Sigmoid colon (tissue), 6 donors: ENCODE measurements at regions not wholly inside any gene's neighbourhood (a gene's known extent, or its start where the extent isn't known, plus 50 kb on each side); places are given as distances from the start of the nearest gene placed in this dataset.
"Not testable (repeated sequence)": the region's sequence is repeated elsewhere in the genome, so short reads cannot be mapped to it uniquely, and the experiment has no call there.

ENCODE experiments used
- DNase-seq: peaks from one replicate; pipeline ENCODE4 v3.0.0-alpha.2; 2019
- H3K27ac ChIP-seq, 4 donors: fragments of 200-600 bp; sonication (generic); one replicate each; pipeline ENCODE4 v1.5.1; 2016 to 2019; ENCODE audit warnings: mild to moderate bottlenecking in 1 of 4
- H3K27me3 ChIP-seq, 3 donors: fragments of 200-600 bp; sonication (generic); one replicate each; pipeline ENCODE4 v1.5.1; 2019; ENCODE audit warnings: mild to moderate bottlenecking in 1 of 3
- H3K36me3 ChIP-seq, 4 donors: fragments of 200-600 bp; sonication (generic); one replicate each; pipeline ENCODE4 v1.5.1; 2016 to 2019
- H3K4me1 ChIP-seq, 4 donors: fragments of 200-600 bp; sonication (generic); one replicate each; pipeline ENCODE4 v1.5.1; 2017 to 2019
- H3K4me3 ChIP-seq, 4 donors: fragments of 200-600 bp; sonication (generic); one replicate each; pipeline ENCODE4 v1.5.1; 2017 to 2019; ENCODE audit warnings: mild to moderate bottlenecking in 2 of 4, moderate library complexity in 1 of 4
- H3K9me3 ChIP-seq, 4 donors: fragments of 200-600 bp in 3 of 4; sonication (generic) in 3 of 4; one replicate each; pipeline versions ENCODE4 v1.5.1 to v1.6.1; 2013 to 2019
- EP300 ChIP-seq, 4 donors: sonication (generic); formaldehyde crosslinking; IDR thresholded peaks; one replicate each; pipeline ENCODE4 v1.6.1; 2017; ENCODE audit warnings: antibody characterized with exemption in 4 of 4
- POLR2A ChIP-seq, 2 donors: fragments of 450-650 bp; IDR thresholded peaks; one replicate each; pipeline ENCODE4 v1.6.1; 2016; ENCODE audit warnings: antibody characterized with exemption in 2 of 2, mild to moderate bottlenecking in 2 of 2, moderate library complexity in 2 of 2
- POLR2AphosphoS5 ChIP-seq, 4 donors: sonication (generic); formaldehyde crosslinking; IDR thresholded peaks; one replicate each; pipeline ENCODE4 v1.6.1; 2017; ENCODE audit warnings: antibody characterized with exemption in 4 of 4
- WGBS, 2 donors: extraction: QIAGEN DNeasy Blood & Tissue Kit; methylation state at CpG; one replicate each; pipeline ENCODE4 v1.1.7; 2013; 5-methylcytosine and 5-hydroxymethylcytosine counted together
- intact Hi-C: fragments of 100-400 bp; cut with DNase I; formaldehyde crosslinking; loops from one replicate; pipeline ENCODE4 v1.15.1; 2023
- TF ChIP-seq, protein P1 (sequence below), 4 experiments: fragments of 450-650 bp in 3 of 4; fragments of 200-600 bp in 1 of 4; IDR thresholded peaks; one replicate each; pipeline ENCODE4 v1.5.1; 2016 to 2019; ENCODE audit warnings: antibody characterized with exemption in 4 of 4, mild to moderate bottlenecking in 3 of 4, moderate library complexity in 2 of 4
- donor health status: healthy with polysubstance abuse.
- donor health status: healthy.

DNA sequence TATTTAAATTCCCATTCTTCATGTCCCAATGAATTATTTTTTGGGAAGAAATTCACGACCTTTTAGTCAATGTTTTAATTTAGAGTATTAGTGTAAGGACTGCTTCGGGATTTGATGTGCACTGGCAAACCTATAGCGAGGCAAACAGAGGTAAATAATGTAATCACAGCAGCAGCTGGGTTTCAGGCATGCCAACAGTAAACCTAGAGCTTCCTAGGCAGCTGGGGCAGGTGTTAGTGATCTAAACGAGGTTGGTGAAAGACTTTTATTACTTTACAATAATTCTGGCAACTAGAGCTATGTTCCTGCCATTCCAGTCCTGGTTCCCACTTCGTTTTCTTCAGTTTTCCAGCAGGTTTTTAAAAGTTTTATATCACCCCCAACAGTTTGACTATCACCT is 1036.4 kb upstream of the FOXG1 start:
- no peak for DNase-seq
- H3K4me3 ChIP-seq, result no peak overlapping the region
- TF ChIP-seq, protein P1, sequence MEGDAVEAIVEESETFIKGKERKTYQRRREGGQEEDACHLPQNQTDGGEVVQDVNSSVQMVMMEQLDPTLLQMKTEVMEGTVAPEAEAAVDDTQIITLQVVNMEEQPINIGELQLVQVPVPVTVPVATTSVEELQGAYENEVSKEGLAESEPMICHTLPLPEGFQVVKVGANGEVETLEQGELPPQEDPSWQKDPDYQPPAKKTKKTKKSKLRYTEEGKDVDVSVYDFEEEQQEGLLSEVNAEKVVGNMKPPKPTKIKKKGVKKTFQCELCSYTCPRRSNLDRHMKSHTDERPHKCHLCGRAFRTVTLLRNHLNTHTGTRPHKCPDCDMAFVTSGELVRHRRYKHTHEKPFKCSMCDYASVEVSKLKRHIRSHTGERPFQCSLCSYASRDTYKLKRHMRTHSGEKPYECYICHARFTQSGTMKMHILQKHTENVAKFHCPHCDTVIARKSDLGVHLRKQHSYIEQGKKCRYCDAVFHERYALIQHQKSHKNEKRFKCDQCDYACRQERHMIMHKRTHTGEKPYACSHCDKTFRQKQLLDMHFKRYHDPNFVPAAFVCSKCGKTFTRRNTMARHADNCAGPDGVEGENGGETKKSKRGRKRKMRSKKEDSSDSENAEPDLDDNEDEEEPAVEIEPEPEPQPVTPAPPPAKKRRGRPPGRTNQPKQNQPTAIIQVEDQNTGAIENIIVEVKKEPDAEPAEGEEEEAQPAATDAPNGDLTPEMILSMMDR (IDR thresholded peaks at IDR 0.05), result no peak
- TF ChIP-seq EP300 (IDR thresholded peaks at IDR 0.05), result no peak
- TF ChIP-seq POLR2AphosphoS5 (IDR thresholded peaks at IDR 0.05), result no peak
- no peak for TF ChIP-seq POLR2A (IDR thresholded peaks at IDR 0.05)
- no peaks in the 10 kb centered on the region for H3K4me1 ChIP-seq
- no peaks in the 10 kb centered on the region for H3K9me3 ChIP-seq
- no peak overlapping the region for H3K27ac ChIP-seq
- 6 to 33% methylated on average over 5 of the region's 5 CpGs for WGBS, 2 donors
- no peaks in the 10 kb centered on the region for H3K36me3 ChIP-seq
- intact Hi-C loops, result no loop called here
- H3K27me3 ChIP-seq, result no peaks in the 10 kb centered on the region

DNA sequence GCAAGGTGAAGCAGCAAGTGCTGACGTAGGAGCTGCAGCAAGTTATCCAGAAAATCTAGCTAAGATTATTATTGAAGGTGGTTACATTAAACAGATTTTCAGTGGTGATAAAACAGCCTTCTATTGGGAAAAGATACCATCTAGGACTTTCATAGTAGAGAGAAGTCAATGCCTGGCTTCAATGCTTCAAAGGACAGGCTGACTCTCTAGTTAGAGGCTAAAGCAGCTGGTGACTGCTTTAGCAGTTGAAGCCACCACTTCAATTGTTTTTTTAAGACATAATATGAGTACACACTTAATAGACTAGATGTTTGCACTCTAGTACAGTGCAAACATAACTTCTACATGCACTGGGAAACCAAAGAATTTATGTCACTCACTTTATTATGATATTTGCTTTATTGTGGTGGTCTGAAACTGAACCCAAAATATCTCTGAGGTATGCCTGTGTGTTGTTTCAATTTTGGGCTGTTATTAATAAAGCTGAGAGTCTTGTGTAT is 1026.9 kb upstream of the FOXG1 start:
- H3K4me1 ChIP-seq, result no peaks in the 10 kb centered on the region
- no peaks in the 10 kb centered on the region for H3K27me3 ChIP-seq
- DNase-seq, result no peak
- TF ChIP-seq POLR2AphosphoS5 (IDR thresholded peaks at IDR 0.05), result no peak
- TF ChIP-seq, protein P1 (IDR thresholded peaks at IDR 0.05), result no peak
- no peak for TF ChIP-seq POLR2A (IDR thresholded peaks at IDR 0.05)
- no peak for TF ChIP-seq EP300 (IDR thresholded peaks at IDR 0.05)
- no peaks in the 10 kb centered on the region for H3K9me3 ChIP-seq
- H3K4me3 ChIP-seq, result no peak overlapping the region
- WGBS, 2 donors, result 88 to 89% methylated on average over 1 of the region's 1 CpG
- intact Hi-C loops, result no loop called here
- H3K36me3 ChIP-seq, result no peaks in the 10 kb centered on the region
- no peak overlapping the region for H3K27ac ChIP-seq

DNA sequence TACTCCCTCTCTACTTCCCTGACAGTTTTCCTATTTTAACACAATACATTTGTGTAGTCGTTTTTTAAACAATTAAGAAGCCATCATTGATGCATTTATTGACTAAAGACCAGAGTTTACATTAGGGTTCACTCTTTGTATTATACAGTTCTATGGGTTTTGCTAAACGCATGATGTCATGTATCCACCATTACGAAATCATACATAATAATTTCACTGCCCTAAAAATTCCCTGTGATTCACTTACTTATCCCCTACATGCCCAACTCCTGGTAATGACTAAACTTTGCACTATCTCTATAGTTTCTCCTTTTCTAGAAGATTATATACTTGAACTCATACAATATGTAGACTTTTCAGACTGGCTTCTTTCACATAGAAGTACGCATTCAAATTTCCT is 1016.5 kb upstream of the FOXG1 start:
- no peak for TF ChIP-seq POLR2A (IDR thresholded peaks at IDR 0.05)
- Histone ChIP-seq H3K36me3 (no peaks in the 10 kb centered on the region), H3K27ac (no peak overlapping the region), H3K4me1 (no peaks in the 10 kb centered on the region), H3K9me3 (no peaks in the 10 kb centered on the region), H3K27me3 (no peaks in the 10 kb centered on the region), H3K4me3 (no peak overlapping the region)
- WGBS, 2 donors, result 79 to 84% methylated on average over 4 of the region's 4 CpGs
- intact Hi-C loops, result no loop called here
- no peak for DNase-seq

DNA sequence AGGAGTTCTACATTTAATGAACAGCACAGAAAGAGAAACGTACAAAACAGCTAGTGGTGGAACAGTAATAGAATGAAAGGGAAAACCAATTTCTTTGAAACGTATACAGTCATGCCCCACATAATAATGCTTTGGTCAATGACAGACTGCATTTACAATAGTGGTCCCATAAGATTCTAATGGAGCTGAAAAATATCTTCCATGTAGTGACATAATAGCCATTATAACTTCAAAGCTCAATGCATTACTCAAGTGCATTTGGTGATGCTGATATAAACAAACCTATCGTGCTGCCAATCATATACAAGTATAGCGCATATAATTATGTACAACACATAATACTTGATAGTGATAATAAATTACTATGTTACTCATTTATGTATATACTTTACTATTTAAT is 1008.9 kb upstream of the FOXG1 start:
- DNase-seq, H3K9me3 ChIP-seq, H3K27me3 ChIP-seq, H3K27ac ChIP-seq, H3K4me1 ChIP-seq, H3K4me3 ChIP-seq, H3K36me3 ChIP-seq, intact Hi-C loops: not testable (repeated sequence)
- 90 to 95% methylated on average over 4 of the region's 4 CpGs for WGBS, 2 donors

GRCh38 chr14:27760367-27760766 is 1006.2 kb upstream of the FOXG1 start:
- H3K27ac ChIP-seq, H3K9me3 ChIP-seq, H3K27me3 ChIP-seq, DNase-seq, H3K4me1 ChIP-seq, H3K36me3 ChIP-seq, H3K4me3 ChIP-seq, intact Hi-C loops: not testable (repeated sequence)
- WGBS, 2 donors, result 76 to 82% methylated on average over 4 of the region's 4 CpGs

DNA sequence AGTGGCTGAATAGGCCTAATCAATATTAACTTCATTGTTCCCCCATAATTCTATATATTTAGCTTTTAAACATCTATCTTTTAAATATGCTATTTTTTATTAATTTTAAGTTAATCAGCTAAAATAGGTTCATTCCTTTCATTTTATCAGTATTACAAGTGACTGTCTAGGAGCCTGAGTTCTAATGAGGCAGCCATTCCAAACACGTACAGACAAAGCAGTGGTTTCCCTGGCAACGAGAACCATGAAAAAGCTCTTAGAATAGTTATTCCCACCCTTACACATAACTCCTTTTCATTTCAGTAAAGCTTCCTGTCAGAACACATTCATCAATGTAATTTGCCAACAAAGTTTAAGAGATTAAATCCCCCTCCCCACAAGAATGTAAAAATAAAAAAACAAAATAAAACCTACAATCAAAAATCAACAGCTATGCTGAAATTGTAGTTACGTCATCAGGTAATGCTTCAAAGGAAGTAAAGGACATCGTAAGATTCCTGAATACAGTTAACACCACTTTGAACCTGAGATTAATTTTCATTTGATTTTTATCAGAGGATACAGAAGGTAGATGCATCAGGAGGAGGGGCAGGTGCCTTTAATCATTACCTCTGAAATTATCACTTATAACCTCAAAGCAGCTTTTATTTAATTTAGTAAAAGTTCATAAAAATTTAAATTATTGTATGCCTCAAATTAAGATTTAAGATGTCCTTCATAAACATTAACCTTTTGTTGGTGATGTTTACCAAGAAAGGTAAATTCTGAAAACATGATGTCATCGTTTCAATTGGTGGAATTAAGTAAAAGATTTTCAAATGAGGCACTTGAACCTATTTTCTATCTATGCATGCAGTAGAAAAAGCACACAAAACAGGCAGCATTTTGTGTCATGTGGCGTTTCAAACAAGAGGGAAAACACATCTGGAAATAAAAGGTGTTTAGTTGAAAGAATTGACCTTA is 967.2 kb upstream of the FOXG1 start:
- H3K9me3 ChIP-seq, H3K4me1 ChIP-seq, H3K27ac ChIP-seq, H3K36me3 ChIP-seq, H3K27me3 ChIP-seq, intact Hi-C loops, DNase-seq, H3K4me3 ChIP-seq: not testable (repeated sequence)
- 76 to 81% methylated on average over 6 of the region's 6 CpGs for WGBS, 2 donors

GRCh38 chr14:27817746-27818430 is 948.7 kb upstream of the FOXG1 start:
- 46 to 77% methylated on average over 4 of the region's 4 CpGs for WGBS, 2 donors
- H3K27me3 ChIP-seq, H3K9me3 ChIP-seq, H3K36me3 ChIP-seq, H3K27ac ChIP-seq, H3K4me3 ChIP-seq, DNase-seq, intact Hi-C loops, H3K4me1 ChIP-seq: not testable (repeated sequence)

DNA sequence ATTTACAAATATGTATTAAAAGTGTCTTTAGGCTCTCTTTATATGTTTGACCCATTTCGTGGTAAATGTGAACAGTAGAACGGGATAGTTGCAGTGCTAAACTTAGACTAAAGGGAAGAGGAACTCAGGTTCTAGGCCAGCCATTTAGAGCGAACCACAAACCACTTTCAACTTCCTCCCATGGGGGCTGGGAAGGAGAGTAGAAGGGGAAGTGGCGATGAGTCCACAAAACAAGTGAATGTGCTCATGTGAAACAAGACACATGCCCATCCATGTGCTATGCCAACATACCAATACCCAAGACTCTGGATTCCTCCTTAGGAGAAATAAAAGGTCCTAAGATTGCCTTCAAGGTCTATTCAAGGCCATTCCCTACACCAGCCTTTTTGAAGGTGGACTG is 940.4 kb upstream of the FOXG1 start:
- H3K27me3 ChIP-seq, intact Hi-C loops, H3K9me3 ChIP-seq, H3K27ac ChIP-seq, H3K4me1 ChIP-seq, H3K36me3 ChIP-seq, H3K4me3 ChIP-seq, DNase-seq: not testable (repeated sequence)
- WGBS, 2 donors, result 40 to 82% methylated on average over 4 of the region's 4 CpGs

- H3K9me3 ChIP-seq, intact Hi-C loops, DNase-seq, H3K27ac ChIP-seq, H3K4me3 ChIP-seq, H3K4me1 ChIP-seq, H3K27me3 ChIP-seq, H3K36me3 ChIP-seq: not testable (repeated sequence)
- 84 to 87% methylated on average over 3 of the region's 3 CpGs for WGBS, 2 donors
Observed at GRCh38 chr14:27831978-27832377, 934.6 kb upstream of the FOXG1 start.

DNA sequence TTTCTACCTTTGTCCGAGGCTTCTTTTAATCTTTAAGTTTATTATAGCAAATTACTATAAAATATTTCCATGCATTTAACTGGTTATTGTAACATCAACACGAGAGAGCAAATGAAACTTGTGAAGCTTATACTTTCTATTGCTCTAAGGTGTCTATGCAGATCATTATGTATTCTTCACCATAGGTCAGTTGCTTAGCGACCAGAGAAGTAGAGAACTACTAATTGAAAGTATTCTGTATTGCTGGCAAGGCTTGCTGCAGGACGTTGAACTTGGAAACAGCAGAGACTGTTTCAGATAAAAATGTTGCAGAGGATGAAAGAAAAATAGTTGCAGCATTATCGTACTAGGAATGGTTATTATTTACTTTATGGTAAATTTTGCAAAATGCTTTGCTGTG is 933.6 kb upstream of the FOXG1 start:
- H3K4me3 ChIP-seq, H3K36me3 ChIP-seq, H3K4me1 ChIP-seq, H3K27me3 ChIP-seq, intact Hi-C loops, DNase-seq, H3K27ac ChIP-seq, H3K9me3 ChIP-seq: not testable (repeated sequence)
- 60 to 70% methylated on average over 5 of the region's 5 CpGs for WGBS, 2 donors
